NT2/D1 (cell line): ENCODE measurements at regions not wholly inside any gene's neighbourhood (a gene's known extent, or its start where the extent isn't known, plus 50 kb on each side); places are given as distances from the start of the nearest gene placed in this dataset.

ENCODE experiments used
- SUZ12 ChIP-seq: IDR thresholded peaks from 2 replicates; pipeline ENCODE4 v1.6.1; 2011; ENCODE audit not compliant: insufficient read length, insufficient read depth; ENCODE audit errors: extremely low read depth
- YY1 ChIP-seq: IDR thresholded peaks from 2 replicates; pipeline ENCODE4 v1.6.1; 2011; ENCODE audit not compliant: insufficient read length, insufficient read depth
- ZNF274 ChIP-seq: IDR thresholded peaks from 2 replicates; pipeline ENCODE4 v1.6.1; 2011; ENCODE audit warnings: mild to moderate bottlenecking, low read depth, low read length

GRCh38 chr3:56952061-56952460 is 108.4 kb upstream of the SPATA12 start:
- TF ChIP-seq ZNF274: no peak
- TF ChIP-seq YY1: no peak
- no peak for TF ChIP-seq SUZ12
